GM19438 (cell line): ENCODE measurements at regions not wholly inside any gene's neighbourhood (a gene's known extent, or its start where the extent isn't known, plus 50 kb on each side); places are given as distances from the start of the nearest gene placed in this dataset.
"Not testable (repeated sequence)": the region's sequence is repeated elsewhere in the genome, so short reads cannot be mapped to it uniquely, and the experiment has no call there.

Source experiments
- ATAC-seq: cut with Tn5 transposase; IDR thresholded peaks from one replicate; pipeline ENCODE4 v1.9.1; 2021; ENCODE audit warnings: low read depth; ENCODE audit not compliant: unreplicated experiment

DNA sequence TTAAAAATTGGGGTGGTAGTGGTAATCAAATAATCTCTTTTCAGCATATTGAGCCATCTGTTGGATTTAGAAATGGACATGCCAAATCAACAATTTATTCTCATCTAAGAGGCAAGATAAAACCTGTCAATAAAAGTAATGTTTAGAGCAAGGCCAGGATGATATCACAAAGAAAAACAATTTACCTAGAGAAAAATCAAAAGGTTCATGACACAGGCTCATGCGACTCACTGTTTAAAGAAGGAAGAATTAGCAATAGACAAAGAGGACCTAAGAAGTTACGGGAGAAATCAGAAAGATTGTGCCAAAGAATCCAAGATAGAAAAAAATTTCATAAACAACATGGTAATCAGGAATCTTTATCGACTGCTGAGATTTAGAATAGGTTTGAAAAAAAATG is 868.5 kb upstream of the GBE1 start:
- no peak for ATAC-seq

GRCh38 chr3:82628385-82629014 is 867.1 kb upstream of the GBE1 start:
- ATAC-seq = no peak

GRCh38 chr3:82627733-82628132 is 866.3 kb upstream of the GBE1 start:
- no peak for ATAC-seq

- not testable (repeated sequence) for ATAC-seq
Observed at GRCh38 chr3:82620744-82621143, 859.3 kb upstream of the GBE1 start.

DNA sequence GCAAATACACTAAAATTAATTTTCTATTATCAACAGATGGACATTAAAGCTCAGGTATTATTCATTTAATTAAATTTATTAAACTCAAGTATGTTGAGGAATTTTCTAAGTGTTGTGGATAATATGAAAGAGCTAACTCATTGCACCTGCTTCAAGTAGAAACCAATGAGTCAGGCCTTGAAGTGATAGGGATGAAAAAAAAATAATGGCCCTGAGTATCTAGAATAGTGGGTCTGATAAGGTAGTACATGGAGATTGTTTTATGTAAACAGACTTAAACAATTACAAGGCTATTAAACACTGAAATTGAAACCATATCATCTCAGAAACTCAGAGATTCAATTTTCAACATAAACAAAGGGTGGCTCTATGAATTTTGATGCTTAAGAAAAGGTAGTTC is 857.1 kb upstream of the GBE1 start:
- ATAC-seq = no peak

GRCh38 chr3:82610236-82610635 is 848.8 kb upstream of the GBE1 start:
- no peak for ATAC-seq

DNA sequence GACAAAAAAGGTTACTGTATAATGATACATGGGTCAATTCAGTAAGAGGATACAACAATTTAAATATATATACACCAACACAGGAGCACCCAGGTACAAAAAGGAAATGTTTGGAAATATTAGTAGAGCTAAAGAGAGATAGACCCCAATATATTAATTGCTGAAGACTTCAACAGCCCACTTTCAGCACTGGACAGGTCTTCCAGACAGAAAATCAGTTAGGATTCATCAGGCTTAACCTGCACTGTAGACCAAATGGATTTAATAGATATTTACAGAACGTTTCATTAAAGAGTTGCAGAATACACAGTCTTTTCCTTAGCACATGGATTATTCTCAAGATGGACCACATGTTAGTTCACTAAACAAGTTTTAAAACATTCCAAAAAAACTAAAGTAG is 845.9 kb upstream of the GBE1 start:
- no peak for ATAC-seq

- ATAC-seq = no peak
Observed at GRCh38 chr3:82596805-82597204, 835.4 kb upstream of the GBE1 start.

DNA sequence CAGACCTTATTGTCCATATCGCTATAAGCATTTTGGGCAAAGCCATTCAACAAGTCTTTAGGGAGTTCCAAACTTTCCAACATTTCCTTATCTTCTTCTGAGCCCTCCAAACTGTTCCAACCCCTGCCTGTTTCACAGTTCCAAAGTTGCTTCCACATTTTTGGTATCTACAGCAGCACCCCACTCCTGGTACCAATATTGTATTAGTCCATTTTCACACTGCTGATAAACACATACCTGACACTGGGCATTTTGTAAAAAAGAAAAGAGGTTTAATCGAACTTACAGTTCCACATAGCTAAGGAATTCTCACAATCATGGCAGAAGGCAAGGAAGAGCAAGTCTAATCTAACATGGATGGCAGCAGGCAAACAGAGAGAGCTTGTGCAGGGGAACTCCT is 834.1 kb upstream of the GBE1 start:
- no peak for ATAC-seq

GRCh38 chr3:82587174-82587573 is 825.7 kb upstream of the GBE1 start:
- ATAC-seq = no peak

DNA sequence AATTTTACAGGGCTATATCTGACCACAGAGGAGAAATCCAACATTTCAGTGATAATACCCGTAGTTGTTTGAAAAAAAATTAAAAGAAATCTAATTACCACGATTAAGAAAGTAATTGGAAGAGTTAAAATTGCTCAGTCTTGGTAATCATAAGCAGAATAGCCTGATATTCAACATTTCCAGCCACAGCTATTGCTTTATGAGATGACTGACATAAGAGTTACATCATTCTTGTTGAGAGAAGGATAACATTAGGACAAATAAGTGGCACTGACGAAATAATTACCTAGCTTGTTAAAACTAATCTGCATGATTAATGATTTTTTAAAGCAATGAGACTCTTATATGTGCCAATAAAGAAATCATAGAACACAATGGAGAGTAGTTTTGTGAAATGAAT is 825.0 kb upstream of the GBE1 start:
- no peak for ATAC-seq

GRCh38 chr3:82586002-82586401 is 824.6 kb upstream of the GBE1 start:
- not testable (repeated sequence) for ATAC-seq

DNA sequence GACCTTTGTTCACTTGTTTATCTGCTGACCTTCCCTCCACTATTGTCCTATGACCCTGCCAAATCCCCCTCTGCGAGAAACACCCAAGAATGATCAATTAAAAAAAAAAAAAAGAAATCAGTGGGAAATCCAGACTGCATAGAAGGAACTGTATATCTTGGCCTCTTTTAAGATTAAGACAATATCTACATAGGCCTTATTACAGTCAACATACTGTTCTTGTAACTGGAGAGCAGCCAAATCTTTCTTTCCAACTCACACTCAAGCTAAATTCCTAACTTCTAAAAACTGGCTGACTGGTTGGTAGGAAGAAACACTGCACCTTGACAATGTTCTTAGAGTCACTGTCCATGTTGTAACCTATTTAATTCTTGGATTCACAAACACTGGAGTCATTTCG is 824.1 kb upstream of the GBE1 start:
- ATAC-seq = not testable (repeated sequence)

GRCh38 chr3:82584861-82585260 is 823.4 kb upstream of the GBE1 start:
- not testable (repeated sequence) for ATAC-seq

DNA sequence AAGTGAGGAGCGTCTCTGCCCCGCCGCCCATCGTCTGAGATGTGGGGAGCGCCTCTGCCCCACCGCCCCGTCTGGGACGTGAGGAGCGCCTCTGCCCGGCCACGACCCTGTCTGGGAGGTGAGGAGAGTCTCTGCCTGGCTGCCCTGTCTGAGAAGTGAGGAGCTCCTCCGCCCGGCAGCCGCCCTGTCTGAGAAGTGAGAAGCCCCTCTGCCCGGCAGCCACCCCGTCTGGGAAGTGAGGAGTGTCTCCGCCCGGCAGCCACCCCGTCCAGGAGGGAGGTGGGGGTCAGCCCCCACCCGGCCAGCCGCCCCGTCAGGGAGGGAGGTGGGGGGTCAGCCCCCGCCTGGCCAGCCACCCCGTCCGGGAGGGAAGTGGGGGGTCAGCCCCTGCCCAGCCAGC is 823.0 kb upstream of the GBE1 start:
- ATAC-seq = not testable (repeated sequence)

- ATAC-seq = no peak
Observed at GRCh38 chr3:82581350-82581749, 819.9 kb upstream of the GBE1 start.

- ATAC-seq = no peak
Observed at GRCh38 chr3:82572721-82573120, 811.3 kb upstream of the GBE1 start.

DNA sequence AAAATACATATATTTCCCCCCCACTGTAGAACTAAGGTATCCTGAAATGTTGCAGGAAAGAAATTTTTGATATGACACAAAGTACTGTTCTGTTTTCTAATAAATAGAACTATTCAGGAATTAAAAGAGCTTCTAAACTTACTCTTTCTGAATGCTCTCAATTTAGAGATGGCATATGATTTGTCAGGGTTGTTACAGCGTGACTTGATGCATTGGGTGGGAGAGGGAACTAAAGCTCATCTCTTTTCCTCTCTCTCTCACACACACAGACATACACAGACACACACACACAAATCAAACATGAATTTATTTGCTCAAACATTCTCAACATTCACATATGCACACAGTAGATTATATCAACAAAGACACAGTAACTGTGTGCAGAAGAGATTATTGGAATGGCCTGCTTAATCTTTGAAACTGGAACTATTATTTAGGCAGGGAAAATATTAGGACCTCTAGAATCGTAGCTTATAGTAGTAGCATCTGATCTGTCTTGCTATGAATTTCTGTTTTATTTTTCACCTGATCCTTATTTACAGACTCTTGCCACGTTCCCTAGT is 807.4 kb upstream of the GBE1 start:
- no peak for ATAC-seq

DNA sequence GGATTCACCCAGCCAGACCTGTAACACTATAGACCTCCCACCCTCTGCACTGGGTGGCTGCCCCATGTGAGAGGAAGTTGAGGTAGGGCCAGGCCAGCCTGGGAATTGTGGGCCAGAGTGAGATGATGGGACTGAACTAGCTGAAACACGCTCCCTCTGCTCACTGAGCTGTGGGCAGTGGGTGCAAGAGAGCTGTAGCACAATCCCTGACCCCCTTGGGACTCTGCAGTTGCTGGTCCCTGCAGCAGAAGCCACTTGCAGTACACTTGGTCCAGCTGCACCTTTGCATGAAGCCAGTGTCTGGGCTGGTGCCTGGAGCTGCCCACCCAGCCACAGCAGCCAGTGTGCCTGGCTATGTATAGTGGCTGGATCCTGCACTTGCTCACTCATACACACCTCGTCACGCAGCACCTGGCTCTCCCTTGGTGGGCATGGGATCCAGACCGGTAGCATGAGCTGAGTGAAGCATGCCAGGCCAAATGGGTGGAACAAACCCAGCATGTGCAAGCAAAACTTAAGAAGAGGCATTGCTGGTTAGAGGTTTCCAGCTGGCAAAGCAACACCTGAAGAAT is 805.7 kb upstream of the GBE1 start:
- no peak for ATAC-seq

- ATAC-seq = no peak
Observed at GRCh38 chr3:82562896-82563295, 801.5 kb upstream of the GBE1 start.

DNA sequence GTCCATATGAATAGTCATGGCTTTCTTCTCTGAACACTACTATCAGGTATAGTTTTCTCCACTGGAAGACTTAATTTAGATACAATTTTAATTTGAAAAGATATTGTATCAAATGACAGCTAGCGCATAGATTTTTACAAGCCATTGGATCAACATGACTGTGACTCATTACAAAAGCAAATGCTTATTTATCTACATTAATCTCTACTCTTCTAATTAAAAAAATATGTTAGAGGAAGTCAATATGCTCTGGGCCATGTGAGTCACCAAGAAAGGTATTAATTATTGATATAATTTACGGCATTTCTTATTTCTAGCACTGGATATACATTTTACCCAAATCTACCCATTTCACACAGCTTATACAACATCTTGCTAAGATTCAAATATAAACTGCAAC is 800.3 kb upstream of the GBE1 start:
- ATAC-seq = no peak

DNA sequence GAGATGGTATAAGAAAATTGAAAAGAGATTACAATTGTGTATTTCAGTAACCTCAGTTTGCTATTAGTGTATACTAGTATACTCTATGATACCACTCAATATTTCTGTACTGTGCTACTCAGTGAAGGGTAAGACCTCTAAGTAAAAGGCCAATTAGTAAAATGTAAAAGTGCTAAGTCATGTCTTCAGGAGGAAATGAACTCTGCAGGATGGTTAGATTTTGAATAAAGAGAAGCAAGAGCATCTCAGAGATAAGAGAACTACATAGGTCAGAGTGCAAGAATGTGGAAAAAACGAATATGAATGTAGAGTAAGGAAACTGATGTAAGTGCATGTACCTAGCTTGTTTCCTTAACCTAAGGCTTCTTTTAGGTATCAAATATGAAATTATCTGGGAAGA is 796.6 kb upstream of the GBE1 start:
- ATAC-seq = no peak
